GM12878 (cell line): ENCODE measurements at regions not wholly inside any gene's neighbourhood (a gene's known extent, or its start where the extent isn't known, plus 50 kb on each side); places are given as distances from the start of the nearest gene placed in this dataset.
A peak's percentile ranks its signal among the peaks of the same experiment; 100 is the strongest.

Source experiments
- ATAC-seq: fragments of 200-7000 bp; cut with Tn5 transposase; 3 replicates; pipeline ENCODE4 v1.9.1; 2020; ENCODE audit warnings: mild to moderate bottlenecking, moderate library complexity
- BruUV-seq: library from RNA; stranded (reverse); fragments of 400-500 nt; replicated peaks from 2 replicates; lab custom pipeline; 2021; lab: Mats Ljungman, UMichigan
- CTCF ChIA-PET: fragments of 300-600 bp; sonication (Branson Sonifier 250); formaldehyde crosslinking; extraction: SDS; loops from one replicate; lab custom pipeline; 2021; ENCODE audit warnings: inconsistent platforms; lab: Yijun Ruan, JAX
- POLR2A ChIA-PET: fragments of 350-600 bp; formaldehyde crosslinking; extraction: SDS; loops from one replicate; lab custom pipeline; 2021; ENCODE audit warnings: inconsistent platforms; lab: Charles Lee
- RAD21 ChIA-PET: fragments of 300-600 bp; sonication (Branson Sonifier 250); formaldehyde crosslinking; loops from one replicate; lab custom pipeline; 2023; ENCODE audit warnings: antibody characterized with exemption; ENCODE audit not compliant: unreplicated experiment; lab: Charles Lee
- SMC1A ChIA-PET: fragments of 300-600 bp; sonication (Branson Sonifier 250); formaldehyde crosslinking; loops from one replicate; lab custom pipeline; 2023; ENCODE audit not compliant: unreplicated experiment, uncharacterized antibody; lab: Charles Lee
- DNase-seq: peaks from one replicate; pipeline ENCODE4 v3.0.0-alpha.2; 2011; ENCODE audit warnings: low read depth, low spot score
- FAIRE-seq: peaks from 3 replicates; lab custom pipeline; 2011; peaks lifted over from hg19 to GRCh38; lab: Jason Lieb, UNC
- H2AFZ ChIP-seq: 2 replicates; pipeline ENCODE4 v1.6.0; 2011; ENCODE audit warnings: low read depth, low read length, control low read depth; ENCODE audit not compliant: control insufficient read depth
- H3K27ac ChIP-seq: 2 replicates; pipeline ENCODE4 v1.5.1; 2011; ENCODE audit warnings: control low read depth; ENCODE audit not compliant: control insufficient read depth, insufficient read depth
- H3K27me3 ChIP-seq, 2 experiments: replicated peaks in 1 of 2; 2 replicates each; pipeline versions ENCODE4 v1.6.0 to v1.6.1; 2011; ENCODE audit warnings: low read length in 1 of 2; ENCODE audit not compliant: control insufficient read depth in 2 of 2, insufficient read depth in 2 of 2
- H3K36me3 ChIP-seq, 2 experiments: 2 replicates each; pipeline ENCODE4 v1.5.1; 2011; ENCODE audit warnings: low read length in 1 of 2; ENCODE audit not compliant: control insufficient read depth in 2 of 2, insufficient read depth in 2 of 2
- H3K4me1 ChIP-seq: 2 replicates; pipeline ENCODE4 v1.6.1; 2011; ENCODE audit warnings: mild to moderate bottlenecking, low read length, moderate library complexity, mixed read lengths; ENCODE audit not compliant: control insufficient read depth, insufficient read depth
- H3K4me2 ChIP-seq: 2 replicates; pipeline ENCODE4 v1.6.0; 2011; ENCODE audit warnings: control low read depth; ENCODE audit not compliant: control insufficient read depth, insufficient read depth
- H3K4me3 ChIP-seq: fragments of 200-600 bp; sonication (generic); 2 replicates; pipeline ENCODE4 v1.5.1; 2016
- H3K79me2 ChIP-seq: 2 replicates; pipeline ENCODE4 v1.6.0; 2011; ENCODE audit warnings: low read length; ENCODE audit not compliant: control insufficient read depth, insufficient read depth
- H3K9ac ChIP-seq: 2 replicates; pipeline ENCODE4 v1.8.0; 2011; ENCODE audit warnings: low read length, control low read depth, mixed read lengths; ENCODE audit not compliant: control insufficient read depth, insufficient read depth
- H3K9me3 ChIP-seq: replicated peaks from 3 replicates; pipeline ENCODE4 v1.5.1; 2011; ENCODE audit warnings: mild to moderate bottlenecking, low read length; ENCODE audit not compliant: control insufficient read depth, insufficient read depth
- H4K20me1 ChIP-seq: 2 replicates; pipeline ENCODE4 v1.6.0; 2011; ENCODE audit not compliant: control insufficient read depth, insufficient read depth
- CBX3 ChIP-seq: fragments of 200-600 bp; sonication (generic); IDR thresholded peaks from 2 replicates; pipeline ENCODE4 v1.6.1; 2016; ENCODE audit warnings: low read depth, borderline replicate concordance
- CEBPB ChIP-seq, 2 experiments: fragments of 150-350 bp in 1 of 2; IDR thresholded peaks; 2 replicates each; pipeline ENCODE4 v1.6.1; 2012 to 2014; ENCODE audit warnings: low read depth in 2 of 2, low read length in 2 of 2, borderline replicate concordance in 1 of 2, inconsistent platforms in 1 of 2
- IKZF2 ChIP-seq, 2 experiments: fragments of 450-650 bp; IDR thresholded peaks; 2 replicates each; pipeline ENCODE4 v1.6.1; 2017; ENCODE audit warnings: mild to moderate bottlenecking in 2 of 2, moderate library complexity in 2 of 2
- NFYB ChIP-seq: IDR thresholded peaks from 2 replicates; pipeline ENCODE4 v1.6.1; 2011; ENCODE audit warnings: low read depth, mild to moderate bottlenecking, low read length, improper control_type of control experiment, moderate library complexity; ENCODE audit not compliant: insufficient read depth
- NR2F1 ChIP-seq: fragments of 450-650 bp; conservative IDR thresholded peaks from 2 replicates; pipeline ENCODE4 v1.6.1; 2017; ENCODE audit warnings: mild to moderate bottlenecking
- PKNOX1 ChIP-seq: fragments of 450-650 bp; IDR thresholded peaks from 2 replicates; pipeline ENCODE4 v1.6.1; 2016; ENCODE audit warnings: mild to moderate bottlenecking
- RFX5 ChIP-seq: IDR thresholded peaks from 2 replicates; pipeline ENCODE4 v1.6.1; 2011; ENCODE audit warnings: low read depth, low read length, improper control_type of control experiment
- RUNX3 ChIP-seq: IDR thresholded peaks from 2 replicates; pipeline ENCODE4 v1.6.1; 2012; ENCODE audit warnings: low read length, inconsistent platforms
- SMC3 ChIP-seq: IDR thresholded peaks from 2 replicates; pipeline ENCODE4 v1.6.1; 2011; ENCODE audit warnings: low read length, improper control_type of control experiment, borderline replicate concordance
- YBX1 ChIP-seq: fragments of 450-650 bp; IDR thresholded peaks from 2 replicates; pipeline ENCODE4 v1.6.1; 2016; ENCODE audit warnings: antibody characterized with exemption
- YY1 ChIP-seq: IDR thresholded peaks from 2 replicates; pipeline ENCODE4 v1.6.1; 2011; ENCODE audit warnings: low read depth, mild to moderate bottlenecking, low read length
- ZBED1 ChIP-seq: IDR thresholded peaks from 2 replicates; pipeline ENCODE4 v1.6.1; 2016; ENCODE audit warnings: borderline replicate concordance
- WGBS: methylation state at CpG from one replicate; pipeline ENCODE4 v1.1.6; 2016; ENCODE audit warnings: low lambda C conversion rate; ENCODE audit not compliant: insufficient replicate concordance, insufficient coverage; ENCODE audit errors: missing lambda C conversion rate; 5-methylcytosine and 5-hydroxymethylcytosine counted together
- in situ Hi-C: fragments of 300-500 bp; cut with MboI; formaldehyde crosslinking; loops from 9 replicates; pipeline ENCODE4 v1.14.3; 2018; ENCODE audit warnings: mixed read lengths
- intact Hi-C: fragments of 100-400 bp; cut with micrococcal nuclease; formaldehyde crosslinking; loops from one replicate; pipeline ENCODE4 v1.14.2; 2022; ENCODE audit not compliant: unreplicated experiment
- TF ChIP-seq, protein P1 (sequence below): fragments of 450-650 bp; IDR thresholded peaks from 2 replicates; pipeline ENCODE4 v1.6.1; 2016; ENCODE audit warnings: mild to moderate bottlenecking
- TF ChIP-seq, protein P2 (sequence below): fragments of 450-650 bp; IDR thresholded peaks from 2 replicates; pipeline ENCODE4 v1.6.1; 2018; ENCODE audit warnings: borderline replicate concordance, mild to moderate bottlenecking; ENCODE audit not compliant: partially characterized antibody

DNA sequence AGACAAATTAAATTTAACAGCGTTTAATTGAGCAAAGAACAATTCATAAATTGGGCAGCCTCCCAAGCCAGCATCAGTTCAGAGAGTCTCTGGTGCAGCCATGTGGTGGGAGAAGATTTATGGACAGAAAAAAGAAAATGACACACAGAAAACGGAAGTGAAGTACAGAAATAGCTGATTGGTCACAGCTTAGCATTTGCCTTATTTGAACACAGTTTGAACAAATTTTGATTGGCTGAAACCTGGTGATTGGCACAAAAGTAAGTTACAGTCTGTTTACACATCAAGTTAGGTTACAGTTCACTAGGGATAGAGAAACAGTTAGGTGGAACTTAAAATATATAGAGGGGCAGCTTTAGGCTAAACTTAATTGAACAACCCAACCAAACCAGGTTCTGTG lies 720.1 kb downstream of the TYW1 start:
- TF ChIP-seq PKNOX1 = 0 out of 2 replicates have a peak, but pooled peaks have one; percentile 24
- no peak for TF ChIP-seq YBX1
- TF ChIP-seq, protein P1, sequence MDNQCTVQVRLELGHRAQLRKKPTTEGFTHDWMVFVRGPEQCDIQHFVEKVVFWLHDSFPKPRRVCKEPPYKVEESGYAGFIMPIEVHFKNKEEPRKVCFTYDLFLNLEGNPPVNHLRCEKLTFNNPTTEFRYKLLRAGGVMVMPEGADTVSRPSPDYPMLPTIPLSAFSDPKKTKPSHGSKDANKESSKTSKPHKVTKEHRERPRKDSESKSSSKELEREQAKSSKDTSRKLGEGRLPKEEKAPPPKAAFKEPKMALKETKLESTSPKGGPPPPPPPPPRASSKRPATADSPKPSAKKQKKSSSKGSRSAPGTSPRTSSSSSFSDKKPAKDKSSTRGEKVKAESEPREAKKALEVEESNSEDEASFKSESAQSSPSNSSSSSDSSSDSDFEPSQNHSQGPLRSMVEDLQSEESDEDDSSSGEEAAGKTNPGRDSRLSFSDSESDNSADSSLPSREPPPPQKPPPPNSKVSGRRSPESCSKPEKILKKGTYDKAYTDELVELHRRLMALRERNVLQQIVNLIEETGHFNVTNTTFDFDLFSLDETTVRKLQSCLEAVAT = no peak
- WGBS = 38% methylated on average over 2 of the region's 2 CpGs
- intact Hi-C loops (no loop called here), in situ Hi-C loops (no loop called here)
- ChIA-PET SMC1A (no interaction called here), CTCF (interaction anchor here (0.5 kb wide), 1 partner anchor 41 kb away, joined by 3 read pairs; no protein-coding TSS in a partner anchor), RAD21 (no interaction called here), POLR2A (no interaction called here)
- no peaks in the 10 kb centered on the region for H3K79me2 ChIP-seq
- no peaks in the 10 kb centered on the region for H4K20me1 ChIP-seq
- no peaks in the 10 kb centered on the region for H3K4me1 ChIP-seq
- no peak overlapping the region for H3K9ac ChIP-seq
- H3K9me3 ChIP-seq = no peaks in the 10 kb centered on the region; the same call in 2 of the 3 replicates
- no peaks in the 10 kb centered on the region for H3K27me3 ChIP-seq
- no peak overlapping the region for H3K4me3 ChIP-seq
- BruUV-seq = no TSS peak
- DNase-seq (no peak), FAIRE-seq (no peak), ATAC-seq (no peak)
- H2AFZ ChIP-seq = no peak overlapping the region
- H3K4me2 ChIP-seq = no peak overlapping the region
- H3K36me3 ChIP-seq = no peaks in the 10 kb centered on the region
- H3K27ac ChIP-seq = no peak overlapping the region

DNA sequence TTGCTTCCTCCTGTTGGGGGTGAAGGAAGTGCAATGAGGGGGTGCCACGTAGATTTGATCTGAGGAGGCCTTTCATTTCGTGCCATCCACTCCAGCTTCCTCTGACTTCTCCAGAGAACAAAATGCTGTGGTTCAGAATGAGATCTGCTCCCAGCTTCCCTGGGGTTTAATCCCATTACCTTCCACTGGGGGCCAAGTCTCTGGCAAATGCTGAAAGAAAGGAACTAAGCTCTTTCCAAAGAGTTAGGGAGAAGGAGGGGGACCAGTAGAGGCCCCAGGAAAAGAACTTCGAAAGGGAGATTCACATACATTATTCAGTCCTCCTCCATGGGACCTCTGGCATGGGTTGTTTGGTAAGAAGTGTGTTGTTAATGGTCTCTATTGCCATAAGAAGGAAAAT lies 727.0 kb downstream of the TYW1 start:
- RAD21 ChIA-PET = no interaction called here
- no peak for DNase-seq
- CTCF ChIA-PET = no interaction called here
- Histone ChIP-seq H3K4me3 (no peak overlapping the region), H3K9ac (no peak overlapping the region), H3K79me2 (no peaks in the 10 kb centered on the region), H3K4me2 (no peak overlapping the region), H4K20me1 (no peaks in the 10 kb centered on the region), H2AFZ (no peak overlapping the region), H3K36me3 (no peaks in the 10 kb centered on the region), H3K9me3 (no peaks in the 10 kb centered on the region), H3K27ac (no peak overlapping the region), H3K4me1 (no peaks in the 10 kb centered on the region), H3K27me3 (no peaks in the 10 kb centered on the region)
- 0% methylated on average over 3 of the region's 3 CpGs for WGBS
- SMC1A ChIA-PET = no interaction called here
- POLR2A ChIA-PET = no interaction called here
- in situ Hi-C loops = no loop called here
- no TSS peak for BruUV-seq
- FAIRE-seq = no peak
- intact Hi-C loops = no loop called here
- ATAC-seq = no peak
- TF ChIP-seq IKZF2 (IDR thresholded peaks at IDR 0.05) (no peak), NR2F1 (no peak), RUNX3 (no peak), CBX3 (no peak), SMC3 (no peak), CEBPB (IDR thresholded peaks at IDR 0.05; ENCODE audit: borderline replicate concordance in 1 of 2, low read depth in 2 of 2, low read length in 2 of 2) (no peak), ZBED1 (no peak), RFX5 (no peak), NFYB (no peak), YY1 (no peak)
- TF ChIP-seq, protein P2, sequence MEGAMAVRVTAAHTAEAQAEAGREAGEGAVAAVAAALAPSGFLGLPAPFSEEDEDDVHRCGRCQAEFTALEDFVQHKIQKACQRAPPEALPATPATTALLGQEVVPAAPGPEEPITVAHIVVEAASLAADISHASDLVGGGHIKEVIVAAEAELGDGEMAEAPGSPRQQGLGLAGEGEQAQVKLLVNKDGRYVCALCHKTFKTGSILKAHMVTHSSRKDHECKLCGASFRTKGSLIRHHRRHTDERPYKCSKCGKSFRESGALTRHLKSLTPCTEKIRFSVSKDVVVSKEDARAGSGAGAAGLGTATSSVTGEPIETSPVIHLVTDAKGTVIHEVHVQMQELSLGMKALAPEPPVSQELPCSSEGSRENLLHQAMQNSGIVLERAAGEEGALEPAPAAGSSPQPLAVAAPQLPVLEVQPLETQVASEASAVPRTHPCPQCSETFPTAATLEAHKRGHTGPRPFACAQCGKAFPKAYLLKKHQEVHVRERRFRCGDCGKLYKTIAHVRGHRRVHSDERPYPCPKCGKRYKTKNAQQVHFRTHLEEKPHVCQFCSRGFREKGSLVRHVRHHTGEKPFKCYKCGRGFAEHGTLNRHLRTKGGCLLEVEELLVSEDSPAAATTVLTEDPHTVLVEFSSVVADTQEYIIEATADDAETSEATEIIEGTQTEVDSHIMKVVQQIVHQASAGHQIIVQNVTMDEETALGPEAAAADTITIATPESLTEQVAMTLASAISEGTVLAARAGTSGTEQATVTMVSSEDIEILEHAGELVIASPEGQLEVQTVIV = no peak
